Transverse colon (tissue), 4 donors: ENCODE measurements at regions not wholly inside any gene's neighbourhood (a gene's known extent, or its start where the extent isn't known, plus 50 kb on each side); places are given as distances from the start of the nearest gene placed in this dataset.

Source experiments
- DNase-seq: peaks from one replicate; pipeline ENCODE4 v3.0.0-alpha.2; 2019
- H3K27ac ChIP-seq, 4 donors: fragments of 200-600 bp; sonication (generic); 2 replicates each; pipeline ENCODE4 v1.5.1; 2016 to 2018; ENCODE audit warnings: inconsistent platforms in 4 of 4
- H3K27me3 ChIP-seq: fragments of 200-600 bp; sonication (generic); 2 replicates; pipeline ENCODE4 v1.5.1; 2017; ENCODE audit warnings: inconsistent platforms
- H3K36me3 ChIP-seq, 4 donors: fragments of 200-600 bp; sonication (generic); 2 replicates each; pipeline ENCODE4 v1.5.1; 2017 to 2019; ENCODE audit warnings: inconsistent platforms in 4 of 4
- H3K4me1 ChIP-seq, 4 donors: fragments of 200-600 bp; sonication (generic); 2 replicates each; pipeline ENCODE4 v1.5.1; 2017 to 2020; ENCODE audit warnings: inconsistent platforms in 4 of 4
- H3K4me3 ChIP-seq, 4 donors: fragments of 200-600 bp; sonication (generic); 1 replicate in 1 of 4; 2 replicates in 3 of 4; pipeline versions ENCODE4 v1.5.1 to v1.6.1; 2017 to 2019; ENCODE audit warnings: inconsistent platforms in 4 of 4
- H3K9me3 ChIP-seq, 2 donors: fragments of 200-600 bp; sonication (generic); 2 replicates each; pipeline ENCODE4 v1.5.1; 2017 to 2019; ENCODE audit warnings: inconsistent platforms in 2 of 2
- CTCF ChIP-seq, 5 experiments: fragments of 200-600 bp in 3 of 5; fragments of 450-650 bp in 2 of 5; sonication (generic) in 3 of 5; IDR thresholded peaks; 1 replicate in 2 of 5; 2 replicates in 3 of 5; pipeline ENCODE4 v1.5.1; 2016 to 2017; ENCODE audit warnings: antibody characterized with exemption in 5 of 5, inconsistent platforms in 3 of 5, mild to moderate bottlenecking in 2 of 5, moderate library complexity in 1 of 5
- EP300 ChIP-seq: sonication (generic); formaldehyde crosslinking; IDR thresholded peaks from one replicate; pipeline ENCODE4 v1.6.1; 2017; ENCODE audit warnings: antibody characterized with exemption, low read depth
- POLR2A ChIP-seq: fragments of 450-650 bp; IDR thresholded peaks from one replicate; pipeline ENCODE4 v1.6.1; 2016; ENCODE audit warnings: antibody characterized with exemption, mild to moderate bottlenecking, moderate library complexity
- POLR2AphosphoS5 ChIP-seq, 3 donors: sonication (generic); formaldehyde crosslinking; IDR thresholded peaks; one replicate each; pipeline ENCODE4 v1.6.1; 2016; ENCODE audit warnings: antibody characterized with exemption in 3 of 3
- WGBS, 2 donors: methylation state at CpG; one replicate each; pipeline ENCODE4 v1.1.5; 2018; ENCODE audit warnings: low coverage in 1 of 2; 5-methylcytosine and 5-hydroxymethylcytosine counted together
- in situ Hi-C, 4 donors: fragments of 200-750 bp; cut with MboI; loops; one replicate each; pipeline versions ENCODE4 v1.15.0 to v1.15.1; 2017; ENCODE audit warnings: low sequenced_read_pairs in 3 of 4, low pct_ligation_motif_present in 1 of 4, low pct_unique_long_range_greater_than_20kb in 1 of 4
- intact Hi-C: fragments of 100-400 bp; cut with DNase I; formaldehyde crosslinking; loops from one replicate; pipeline ENCODE4 v1.15.1; 2023; ENCODE audit warnings: low total_unique reads

GRCh38 chr20:11443382-11444119 lies 474.1 kb upstream of the BTBD3 start:
- Histone ChIP-seq H3K4me1 (no peaks in the 10 kb centered on the region), H3K27ac (no peak overlapping the region), H3K36me3 (no peaks in the 10 kb centered on the region), H3K4me3 (no peak overlapping the region), H3K9me3 (no peaks in the 10 kb centered on the region), H3K27me3 (no peaks in the 10 kb centered on the region)
- no peak for DNase-seq
- WGBS, 2 donors, result 56 to 75% methylated on average over 3 of the region's 3 CpGs
- no peak for TF ChIP-seq POLR2A
- TF ChIP-seq CTCF (IDR thresholded peaks at IDR 0.05), result no peak
- no peak for TF ChIP-seq POLR2AphosphoS5 (IDR thresholded peaks at IDR 0.05)
- no peak for TF ChIP-seq EP300
- intact Hi-C loops (no loop called here), in situ Hi-C loops (no loop called here)

GRCh38 chr20:11445161-11445560 lies 472.5 kb upstream of the BTBD3 start:
- no peak overlapping the region for H3K4me3 ChIP-seq
- no peaks in the 10 kb centered on the region for H3K9me3 ChIP-seq
- no peaks in the 10 kb centered on the region for H3K4me1 ChIP-seq
- no peak for DNase-seq
- intact Hi-C loops, result no loop called here
- H3K27me3 ChIP-seq, result no peaks in the 10 kb centered on the region
- H3K36me3 ChIP-seq, result no peaks in the 10 kb centered on the region
- TF ChIP-seq POLR2A (no peak), CTCF (IDR thresholded peaks at IDR 0.05) (no peak), EP300 (no peak), POLR2AphosphoS5 (IDR thresholded peaks at IDR 0.05) (no peak)
- in situ Hi-C loops, result no loop called here
- WGBS, 2 donors, result 60 to 70% methylated on average over 3 of the region's 3 CpGs
- no peak overlapping the region for H3K27ac ChIP-seq

- no peaks in the 10 kb centered on the region for H3K36me3 ChIP-seq
- H3K9me3 ChIP-seq, result no peaks in the 10 kb centered on the region
- no peak overlapping the region for H3K4me3 ChIP-seq
- TF ChIP-seq CTCF (IDR thresholded peaks at IDR 0.05) (no peak), POLR2AphosphoS5 (IDR thresholded peaks at IDR 0.05) (no peak), POLR2A (no peak), EP300 (no peak)
- H3K4me1 ChIP-seq, result no peaks in the 10 kb centered on the region
- in situ Hi-C loops (no loop called here), intact Hi-C loops (no loop called here)
- no peaks in the 10 kb centered on the region for H3K27me3 ChIP-seq
- H3K27ac ChIP-seq, result no peak overlapping the region
- DNase-seq, result no peak
Observed at GRCh38 chr20:11445891-11446290, 471.8 kb upstream of the BTBD3 start.

- no peaks in the 10 kb centered on the region for H3K4me1 ChIP-seq
- 37 to 71% methylated on average over 2 to 5 of the region's 5 CpGs for WGBS, 2 donors
- in situ Hi-C loops, result no loop called here
Observed at GRCh38 chr20:11447371-11448100, 470.2 kb upstream of the BTBD3 start.

More at GRCh38 chr20:11447371-11448100, 470.2 kb upstream of the BTBD3 start:
- H3K27ac ChIP-seq, result no peak overlapping the region
- no peak for TF ChIP-seq POLR2A
- TF ChIP-seq POLR2AphosphoS5 (IDR thresholded peaks at IDR 0.05), result no peak
- no peak for TF ChIP-seq EP300
- TF ChIP-seq CTCF (IDR thresholded peaks at IDR 0.05), result no peak
- H3K36me3 ChIP-seq, result no peaks in the 10 kb centered on the region
- no peak overlapping the region for H3K4me3 ChIP-seq
- intact Hi-C loops, result no loop called here
- no peaks in the 10 kb centered on the region for H3K27me3 ChIP-seq
- H3K9me3 ChIP-seq, result no peaks in the 10 kb centered on the region
- no peak for DNase-seq
